HCT116 (cell line): ENCODE measurements at regions not wholly inside any gene's neighbourhood (a gene's known extent, or its start where the extent isn't known, plus 50 kb on each side); places are given as distances from the start of the nearest gene placed in this dataset.

ENCODE experiments used
- CTCF ChIP-seq, 3 experiments: fragments of 200-600 bp in 1 of 3; sonication (generic) in 1 of 3; IDR thresholded peaks in 2 of 3; conservative IDR thresholded peaks in 1 of 3; 2 replicates each; pipeline ENCODE4 v1.5.1; 2012 to 2017; ENCODE audit warnings: low read depth in 2 of 3, low read length in 2 of 3, antibody characterized with exemption in 1 of 3, borderline replicate concordance in 1 of 3, control low read depth in 1 of 3, mild to moderate bottlenecking in 1 of 3, mixed read lengths in 1 of 3, mixed run types in 1 of 3, moderate library complexity in 1 of 3; ENCODE audit not compliant: insufficient read depth in 1 of 3
- EGR1 ChIP-seq: IDR thresholded peaks from 2 replicates; pipeline ENCODE4 v1.6.1; 2012; ENCODE audit warnings: low read depth
- EZH2 ChIP-seq: fragments of 200-600 bp; sonication (generic); IDR thresholded peaks from 2 replicates; pipeline ENCODE4 v1.6.1; 2017; ENCODE audit warnings: antibody characterized with exemption, mixed run types
- POLR2A ChIP-seq: IDR thresholded peaks from 2 replicates; pipeline ENCODE4 v1.7.0; 2011; ENCODE audit warnings: borderline replicate concordance; ENCODE audit not compliant: insufficient read depth, insufficient read length; ENCODE audit errors: extremely low read depth
- RAD21 ChIP-seq: IDR thresholded peaks from 2 replicates; pipeline ENCODE4 v1.6.1; 2012; ENCODE audit warnings: low read depth, mild to moderate bottlenecking
- SP1 ChIP-seq: IDR thresholded peaks from 2 replicates; pipeline ENCODE4 v1.6.1; 2012; ENCODE audit warnings: low read depth
- YY1 ChIP-seq: IDR thresholded peaks from 2 replicates; pipeline ENCODE4 v1.6.1; 2011; ENCODE audit warnings: low read length, low read depth, moderate library complexity, mild to moderate bottlenecking; ENCODE audit not compliant: insufficient replicate concordance; ENCODE audit errors: extremely low read depth
- ZBTB33 ChIP-seq: IDR thresholded peaks from 2 replicates; pipeline ENCODE4 v1.6.1; 2011; ENCODE audit warnings: mild to moderate bottlenecking, low read length, moderate library complexity; ENCODE audit not compliant: insufficient replicate concordance; ENCODE audit errors: extremely low read depth
- TF ChIP-seq, protein P1 (sequence below): IDR thresholded peaks from 2 replicates; pipeline ENCODE4 v1.6.1; 2012

GRCh38 chr2:66805016-66805865 is 370.3 kb downstream of the MEIS1 start:
- TF ChIP-seq EZH2 (no peak), CTCF (IDR thresholded peaks at IDR 0.05 in 2 of 3, conservative IDR thresholded peaks at IDR 0.05 in 1 of 3; ENCODE audit: borderline replicate concordance in 1 of 3, insufficient read depth in 1 of 3, low read depth in 2 of 3, low read length in 2 of 3) (no peak), SP1 (no peak), YY1 (no peak), ZBTB33 (no peak), EGR1 (no peak), POLR2A (no peak), RAD21 (no peak)
- TF ChIP-seq, protein P1, sequence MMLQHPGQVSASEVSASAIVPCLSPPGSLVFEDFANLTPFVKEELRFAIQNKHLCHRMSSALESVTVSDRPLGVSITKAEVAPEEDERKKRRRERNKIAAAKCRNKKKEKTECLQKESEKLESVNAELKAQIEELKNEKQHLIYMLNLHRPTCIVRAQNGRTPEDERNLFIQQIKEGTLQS = no peak
